ENCODE measurements at regions not wholly inside any gene's neighbourhood (a gene's known extent, or its start where the extent isn't known, plus 50 kb on each side); places are given as distances from the start of the nearest gene placed in this dataset.

DNA sequence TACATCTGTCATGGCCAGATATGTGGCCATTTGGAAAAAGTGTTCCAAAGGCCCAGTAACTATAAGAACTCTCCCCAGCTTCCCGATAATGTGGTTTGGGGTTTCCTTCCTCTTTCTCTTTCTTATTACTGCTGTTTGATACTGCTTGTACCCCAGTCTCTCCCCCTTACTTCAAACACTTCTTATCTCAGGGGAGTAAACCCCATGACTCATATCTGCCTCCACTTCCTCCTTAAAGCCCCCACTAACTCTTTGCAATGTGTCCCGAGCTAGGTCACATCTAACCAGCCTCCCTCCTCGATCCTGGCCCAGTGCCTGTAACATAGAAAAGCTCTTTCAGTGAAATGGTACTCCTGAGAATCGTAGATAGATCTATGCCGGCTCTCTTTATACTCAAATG is 82.4 kb upstream of the STARD13 start:
- 66% methylated on average over 5 of the region's 5 CpGs for WGBS
- no peak for DNase-seq (ENCODE audit: extremely low spot score)
- intact Hi-C loops (cut with DNase I): loop anchor here (10.0 kb wide), 1 partner anchor 357 kb away; no protein-coding TSS in a partner anchor
- TF ChIP-seq POLR2AphosphoS5 (IDR thresholded peaks at IDR 0.05) (no peak), EP300 (IDR thresholded peaks at IDR 0.05) (no peak), POLR2A (IDR thresholded peaks at IDR 0.05; ENCODE audit: low read depth) (no peak)
- TF ChIP-seq, protein P1, sequence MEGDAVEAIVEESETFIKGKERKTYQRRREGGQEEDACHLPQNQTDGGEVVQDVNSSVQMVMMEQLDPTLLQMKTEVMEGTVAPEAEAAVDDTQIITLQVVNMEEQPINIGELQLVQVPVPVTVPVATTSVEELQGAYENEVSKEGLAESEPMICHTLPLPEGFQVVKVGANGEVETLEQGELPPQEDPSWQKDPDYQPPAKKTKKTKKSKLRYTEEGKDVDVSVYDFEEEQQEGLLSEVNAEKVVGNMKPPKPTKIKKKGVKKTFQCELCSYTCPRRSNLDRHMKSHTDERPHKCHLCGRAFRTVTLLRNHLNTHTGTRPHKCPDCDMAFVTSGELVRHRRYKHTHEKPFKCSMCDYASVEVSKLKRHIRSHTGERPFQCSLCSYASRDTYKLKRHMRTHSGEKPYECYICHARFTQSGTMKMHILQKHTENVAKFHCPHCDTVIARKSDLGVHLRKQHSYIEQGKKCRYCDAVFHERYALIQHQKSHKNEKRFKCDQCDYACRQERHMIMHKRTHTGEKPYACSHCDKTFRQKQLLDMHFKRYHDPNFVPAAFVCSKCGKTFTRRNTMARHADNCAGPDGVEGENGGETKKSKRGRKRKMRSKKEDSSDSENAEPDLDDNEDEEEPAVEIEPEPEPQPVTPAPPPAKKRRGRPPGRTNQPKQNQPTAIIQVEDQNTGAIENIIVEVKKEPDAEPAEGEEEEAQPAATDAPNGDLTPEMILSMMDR (IDR thresholded peaks at IDR 0.05): no peak
- Histone ChIP-seq H3K27ac (replicated peaks in 1 of 4) (no peak overlapping the region), H3K4me3 (no peak overlapping the region), H3K36me3 (no peaks in the 10 kb centered on the region), H3K27me3 (no peaks in the 10 kb centered on the region), H3K4me1 (peaks cover 0 to 4% (median 0%) of the 10 kb centered on the region in 4 donors), H3K9me3 (no peaks in the 10 kb centered on the region)

DNA sequence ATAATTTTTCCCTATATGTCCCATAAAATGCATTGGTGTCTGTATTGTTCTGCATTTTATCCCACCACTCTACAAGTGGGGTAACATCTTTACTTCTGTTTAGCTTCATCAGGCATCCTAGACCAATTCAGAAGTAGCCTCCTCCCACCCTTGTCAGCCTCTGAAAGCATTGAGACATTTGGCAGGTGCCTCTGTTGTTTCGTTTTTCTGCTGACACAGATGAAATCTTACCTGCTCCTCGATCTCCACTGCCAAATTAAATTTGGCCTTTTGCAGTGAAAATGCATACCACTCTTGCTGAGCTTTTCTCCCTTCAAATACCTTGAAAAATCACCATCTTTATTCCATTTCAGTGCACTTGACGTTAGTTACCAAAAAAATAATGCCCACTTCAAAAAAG is 83.5 kb upstream of the STARD13 start:
- H3K27me3 ChIP-seq: no peaks in the 10 kb centered on the region
- no peak overlapping the region for H3K27ac ChIP-seq (replicated peaks in 1 of 4)
- intact Hi-C loops (cut with DNase I): loop anchor here (10.0 kb wide), 1 partner anchor 356 kb away; no protein-coding TSS in a partner anchor
- H3K9me3 ChIP-seq: no peaks in the 10 kb centered on the region
- TF ChIP-seq EP300 (IDR thresholded peaks at IDR 0.05) (no peak), POLR2A (IDR thresholded peaks at IDR 0.05; ENCODE audit: low read depth) (no peak), POLR2AphosphoS5 (IDR thresholded peaks at IDR 0.05) (no peak)
- TF ChIP-seq, protein P1 (IDR thresholded peaks at IDR 0.05): no peak
- H3K4me1 ChIP-seq: peaks cover 0 to 4% (median 0%) of the 10 kb centered on the region in 4 donors
- WGBS: 88% methylated on average over 3 of the region's 3 CpGs
- H3K4me3 ChIP-seq: no peak overlapping the region
- H3K36me3 ChIP-seq: no peaks in the 10 kb centered on the region
- no peak for DNase-seq (ENCODE audit: extremely low spot score)

DNA sequence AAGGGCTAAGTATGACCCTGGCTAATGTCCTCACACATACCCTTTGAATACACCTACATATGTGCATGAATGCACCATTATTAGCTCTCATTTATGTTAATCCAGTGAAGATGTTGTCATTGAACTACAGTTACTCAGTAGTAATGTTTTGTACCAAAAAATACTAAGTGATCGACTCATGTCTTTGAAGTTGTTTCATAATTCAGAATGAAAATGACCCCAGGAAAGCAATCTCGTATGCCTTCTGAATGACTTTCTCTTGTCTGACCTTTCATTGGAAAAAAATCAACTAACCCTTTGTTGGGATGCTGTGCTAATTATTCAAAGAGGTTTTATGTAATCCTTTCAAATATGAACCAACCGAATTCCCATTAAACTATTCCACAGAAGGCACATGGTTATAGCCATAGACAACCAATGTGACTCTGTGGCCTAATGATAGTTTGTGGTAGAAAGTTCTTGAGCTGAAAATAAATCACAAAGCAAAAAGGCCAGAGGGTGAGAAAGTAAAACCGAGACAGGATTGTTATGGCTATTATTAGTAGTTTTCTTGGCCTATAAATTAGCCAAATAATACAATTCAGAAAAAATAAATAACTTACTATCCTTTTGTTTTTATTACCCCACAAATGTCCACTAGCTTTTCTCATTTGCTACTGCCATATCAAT is 86.8 kb upstream of the STARD13 start:
- 76% methylated on average over 4 of the region's 4 CpGs for WGBS
- DNase-seq (ENCODE audit: extremely low spot score): no peak
- Histone ChIP-seq H3K4me3 (no peak overlapping the region), H3K9me3 (no peaks in the 10 kb centered on the region), H3K27me3 (no peaks in the 10 kb centered on the region), H3K27ac (replicated peaks in 1 of 4) (no peak overlapping the region), H3K4me1 (no peaks in the 10 kb centered on the region), H3K36me3 (no peaks in the 10 kb centered on the region)
- intact Hi-C loops (cut with DNase I): no loop called here
- no peak for TF ChIP-seq POLR2AphosphoS5 (IDR thresholded peaks at IDR 0.05)
- TF ChIP-seq EP300 (IDR thresholded peaks at IDR 0.05): no peak
- TF ChIP-seq, protein P1 (IDR thresholded peaks at IDR 0.05): no peak

DNA sequence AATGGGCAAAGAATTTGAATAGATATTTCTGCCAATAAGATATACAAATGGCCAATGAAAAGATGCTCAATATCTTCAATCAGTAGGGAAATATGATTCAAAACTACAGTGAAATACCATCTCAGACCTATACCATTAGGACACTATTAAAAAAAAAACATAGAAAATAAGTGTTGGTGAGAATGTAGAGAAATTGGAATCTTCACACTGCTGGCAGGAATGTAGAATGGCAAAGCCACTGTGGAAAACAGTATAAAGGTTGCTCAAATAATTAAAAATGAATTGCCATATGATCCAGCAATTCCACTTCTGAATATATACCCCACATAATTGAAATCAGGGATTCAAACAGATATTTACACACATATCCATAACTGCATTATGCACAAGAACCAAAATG is 88.1 kb upstream of the STARD13 start:
- no peak overlapping the region for H3K27ac ChIP-seq (replicated peaks in 1 of 4)
- no peaks in the 10 kb centered on the region for H3K9me3 ChIP-seq
- H3K36me3 ChIP-seq: no peaks in the 10 kb centered on the region
- DNase-seq (ENCODE audit: extremely low spot score): no peak
- TF ChIP-seq EP300 (IDR thresholded peaks at IDR 0.05): no peak
- TF ChIP-seq, protein P1 (IDR thresholded peaks at IDR 0.05): no peak
- intact Hi-C loops (cut with DNase I): no loop called here
- H3K27me3 ChIP-seq: no peaks in the 10 kb centered on the region
- H3K4me1 ChIP-seq: no peaks in the 10 kb centered on the region
- H3K4me3 ChIP-seq: no peak overlapping the region

DNA sequence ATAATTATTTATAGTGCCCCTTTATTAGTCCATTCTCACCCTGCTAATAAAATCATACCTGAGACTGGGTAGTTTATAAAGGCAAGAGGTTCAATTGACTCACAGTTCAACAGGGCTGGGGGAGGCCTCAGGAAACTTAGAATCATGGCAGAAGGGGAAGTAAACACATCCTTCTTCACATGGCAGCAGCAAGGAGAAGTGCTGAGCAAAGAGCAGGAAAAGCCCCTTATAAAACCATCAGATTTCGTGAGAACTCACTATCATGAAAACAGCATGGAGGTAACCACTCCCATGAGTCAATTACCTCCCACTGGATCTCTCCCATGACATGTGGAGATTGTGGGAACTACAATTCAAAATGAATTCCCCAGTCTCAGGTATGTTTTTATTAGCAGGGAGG is 89.9 kb upstream of the STARD13 start:
- intact Hi-C loops (cut with DNase I): no loop called here
- no peak overlapping the region for H3K27ac ChIP-seq (replicated peaks in 1 of 4)
- H3K27me3 ChIP-seq: no peaks in the 10 kb centered on the region
- no peaks in the 10 kb centered on the region for H3K36me3 ChIP-seq
- no peaks in the 10 kb centered on the region for H3K9me3 ChIP-seq
- WGBS: 82% methylated on average over 1 of the region's 1 CpG
- DNase-seq (ENCODE audit: extremely low spot score): no peak
- H3K4me3 ChIP-seq: no peak overlapping the region
- TF ChIP-seq, protein P1 (IDR thresholded peaks at IDR 0.05): no peak
- TF ChIP-seq POLR2A (IDR thresholded peaks at IDR 0.05; ENCODE audit: low read depth): no peak
- no peak for TF ChIP-seq POLR2AphosphoS5 (IDR thresholded peaks at IDR 0.05)
- H3K4me1 ChIP-seq: no peaks in the 10 kb centered on the region

All from esophagus muscularis mucosa (tissue), 4 donors.